Stimulated activated naive CD8-positive, alpha-beta T cell treated with anti-CD3 and anti-CD28 coated beads, Interleukin-15, Interleukin-2, amounts not matched to agents 100 U/mL and 50 U/mL, for 24 hours (primary cell): ENCODE measurements at regions not wholly inside any gene's neighbourhood (a gene's known extent, or its start where the extent isn't known, plus 50 kb on each side); places are given as distances from the start of the nearest gene placed in this dataset.

Experiments used
- ATAC-seq: fragments of 150-1000 bp; cut with Tn5 transposase; one replicate; pipeline ENCODE4 v1.10.0; 2021
- DNase-seq: peaks from one replicate; pipeline ENCODE4 v3.0.0; 2021

- DNase-seq (no peak), ATAC-seq (no peak)
These were observed 1504.4 kb upstream of the ZEB2 start for GRCh38 chr2:146024212-146024743.

- ATAC-seq = no peak
- DNase-seq = no peak
These were observed 1484.5 kb upstream of the ZEB2 start for GRCh38 chr2:146004462-146004861.

- DNase-seq (no peak), ATAC-seq (no peak)
These were observed 1483.4 kb upstream of the ZEB2 start for GRCh38 chr2:146003337-146003736.

GRCh38 chr2:145994910-145995309 is 1475.0 kb upstream of the ZEB2 start:
- DNase-seq = no peak
- no peak for ATAC-seq

- ATAC-seq = no peak
- DNase-seq = no peak
These were observed 1472.7 kb upstream of the ZEB2 start for GRCh38 chr2:145992572-145992971.

GRCh38 chr2:145987793-145988192 is 1467.9 kb upstream of the ZEB2 start:
- no peak for ATAC-seq
- no peak for DNase-seq

GRCh38 chr2:145985517-145985916 is 1465.6 kb upstream of the ZEB2 start:
- ATAC-seq = no peak
- no peak for DNase-seq

- no peak for DNase-seq
- ATAC-seq = no peak
These were observed 1464.7 kb upstream of the ZEB2 start for GRCh38 chr2:145984580-145984979.

GRCh38 chr2:145980318-145980717 is 1460.4 kb upstream of the ZEB2 start:
- DNase-seq (no peak), ATAC-seq (no peak)

- DNase-seq (no peak), ATAC-seq (no peak)
These were observed 1455.5 kb upstream of the ZEB2 start for GRCh38 chr2:145975406-145975805.

- no peak for ATAC-seq
- DNase-seq = no peak
These were observed 1441.9 kb upstream of the ZEB2 start for GRCh38 chr2:145961846-145962245.

- ATAC-seq (peak; percentile 28), DNase-seq (no peak)
These were observed 1440.7 kb upstream of the ZEB2 start for GRCh38 chr2:145960479-145961163.

- DNase-seq = no peak
These were observed 1438.7 kb upstream of the ZEB2 start for GRCh38 chr2:145958611-145959010.

GRCh38 chr2:145957929-145958328 is 1438.0 kb upstream of the ZEB2 start:
- DNase-seq (no peak), ATAC-seq (no peak)

More at GRCh38 chr2:145958611-145959010, 1438.7 kb upstream of the ZEB2 start:
- ATAC-seq = no peak

GRCh38 chr2:145939949-145940348 is 1420.0 kb upstream of the ZEB2 start:
- ATAC-seq (no peak), DNase-seq (no peak)

- no peak for DNase-seq
- ATAC-seq = no peak
These were observed 1415.1 kb upstream of the ZEB2 start for GRCh38 chr2:145935016-145935415.

- no peak for ATAC-seq
These were observed 1412.0 kb upstream of the ZEB2 start for GRCh38 chr2:145931781-145932395.

GRCh38 chr2:145930318-145930717 is 1410.4 kb upstream of the ZEB2 start:
- no peak for ATAC-seq
- no peak for DNase-seq

More at GRCh38 chr2:145931781-145932395, 1412.0 kb upstream of the ZEB2 start:
- no peak for DNase-seq

GRCh38 chr2:145927131-145927950 is 1407.4 kb upstream of the ZEB2 start:
- ATAC-seq (no peak), DNase-seq (no peak)

GRCh38 chr2:145925591-145925990 is 1405.7 kb upstream of the ZEB2 start:
- DNase-seq = no peak
- no peak for ATAC-seq

- no peak for DNase-seq
- ATAC-seq = no peak
These were observed 1399.6 kb upstream of the ZEB2 start for GRCh38 chr2:145919477-145919876.

GRCh38 chr2:145918951-145919350 is 1399.0 kb upstream of the ZEB2 start:
- ATAC-seq (no peak), DNase-seq (no peak)

GRCh38 chr2:145916799-145917198 is 1396.9 kb upstream of the ZEB2 start:
- DNase-seq (no peak), ATAC-seq (no peak)
